ENCODE measurements at regions not wholly inside any gene's neighbourhood (a gene's known extent, or its start where the extent isn't known, plus 50 kb on each side); places are given as distances from the start of the nearest gene placed in this dataset.
"Not testable (repeated sequence)": the region's sequence is repeated elsewhere in the genome, so short reads cannot be mapped to it uniquely, and the experiment has no call there.

DNA sequence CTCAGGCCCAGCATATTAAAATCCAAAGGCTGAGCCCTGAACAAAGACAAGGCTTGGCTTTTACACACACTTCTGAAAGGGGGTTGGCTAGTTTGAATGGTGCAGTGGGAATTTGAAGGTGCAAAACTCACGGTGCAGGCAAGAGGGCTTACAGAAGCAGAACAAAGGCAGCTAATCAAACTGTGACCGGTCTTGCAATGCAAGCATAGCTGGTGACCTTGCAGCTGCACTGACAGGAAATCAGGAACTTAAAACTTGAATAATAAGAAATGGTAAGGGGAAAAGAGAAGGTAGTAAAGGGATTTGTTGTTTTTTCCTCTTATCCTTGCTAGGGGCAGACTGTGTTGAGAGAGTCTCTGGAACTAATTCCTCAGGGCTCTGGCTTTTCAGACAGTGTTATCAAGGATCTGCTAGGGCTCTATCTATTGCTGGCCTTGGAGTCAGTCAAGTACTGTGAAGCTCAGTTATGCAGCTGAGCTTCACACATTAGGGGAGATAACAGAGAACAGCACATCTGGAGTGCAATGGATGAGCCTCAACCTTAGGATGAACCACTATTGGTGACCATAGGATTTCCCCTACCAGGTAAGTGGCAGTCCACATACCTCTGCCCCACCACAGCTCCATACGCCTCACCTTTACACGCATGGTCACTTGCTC, 97.6 kb downstream of the PPIAL4G start:
- DNase-seq, result no peak

DNA sequence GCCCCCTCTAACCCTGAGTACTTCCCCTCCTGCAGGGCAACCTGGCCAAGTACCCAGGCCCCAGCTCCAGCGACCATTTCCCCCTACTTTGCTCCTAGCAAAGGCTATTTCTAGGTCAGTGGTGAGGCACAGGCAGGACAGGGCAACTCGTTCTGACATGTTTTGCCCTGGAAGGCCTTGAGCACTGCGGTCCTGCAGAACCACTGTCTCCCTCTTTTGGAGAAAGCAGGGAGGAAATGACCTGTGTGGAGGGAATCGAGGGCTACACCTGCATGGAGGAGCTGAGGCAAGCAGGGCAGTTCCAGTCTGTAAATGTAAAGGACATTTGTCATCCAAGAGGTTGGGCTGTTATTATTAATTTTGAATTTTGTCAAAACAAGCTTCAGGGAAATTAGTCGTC, 99.1 kb downstream of the PPIAL4G start:
- no peak for DNase-seq

DNA sequence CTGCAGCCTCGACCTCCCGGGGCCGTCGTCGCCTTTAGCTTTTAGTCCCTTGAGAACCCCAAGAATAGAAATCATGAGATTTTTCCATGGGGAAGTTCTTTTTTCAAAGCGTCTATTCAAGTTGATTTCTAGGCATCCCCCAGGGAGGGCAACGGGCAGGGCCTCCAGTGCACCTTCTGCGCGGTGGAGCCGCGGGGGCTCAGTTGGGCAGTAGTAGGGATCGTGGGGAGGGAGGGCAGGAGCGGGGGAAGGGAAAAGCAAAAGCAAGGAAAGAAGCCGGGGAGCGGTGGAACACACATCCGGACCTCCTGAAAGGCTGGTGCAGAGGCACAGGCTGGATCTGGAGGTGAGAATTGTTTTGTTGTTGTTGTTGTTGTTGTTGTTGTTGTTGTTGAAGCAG, 103.4 kb downstream of the PPIAL4G start:
- DNase-seq, result no peak

GRCh38 chr1:148379170-148379500, 104.0 kb downstream of the PPIAL4G start:
- DNase-seq, result no peak

- DNase-seq, result not testable (repeated sequence)
Measured at GRCh38 chr1:148377992-148378391, 105.1 kb downstream of the PPIAL4G start.

DNA sequence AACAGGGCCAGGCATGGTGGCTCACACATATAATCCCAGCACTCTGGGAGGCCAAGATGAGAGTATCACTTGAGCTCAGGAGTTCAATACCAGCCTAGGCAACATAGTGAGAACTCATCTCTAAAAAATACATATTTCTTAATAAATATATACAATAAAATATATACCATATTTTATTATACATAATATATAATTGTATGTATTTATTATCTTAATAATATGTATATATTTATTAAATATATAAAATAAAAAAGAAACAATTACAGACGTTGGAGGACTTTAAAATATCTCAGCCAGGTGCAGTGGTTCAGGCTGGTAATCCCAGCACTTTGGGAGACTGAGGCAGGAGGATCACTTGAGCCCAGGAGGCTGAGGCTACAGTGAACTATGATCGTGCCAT, 106.1 kb downstream of the PPIAL4G start:
- DNase-seq, result not testable (repeated sequence)

DNA sequence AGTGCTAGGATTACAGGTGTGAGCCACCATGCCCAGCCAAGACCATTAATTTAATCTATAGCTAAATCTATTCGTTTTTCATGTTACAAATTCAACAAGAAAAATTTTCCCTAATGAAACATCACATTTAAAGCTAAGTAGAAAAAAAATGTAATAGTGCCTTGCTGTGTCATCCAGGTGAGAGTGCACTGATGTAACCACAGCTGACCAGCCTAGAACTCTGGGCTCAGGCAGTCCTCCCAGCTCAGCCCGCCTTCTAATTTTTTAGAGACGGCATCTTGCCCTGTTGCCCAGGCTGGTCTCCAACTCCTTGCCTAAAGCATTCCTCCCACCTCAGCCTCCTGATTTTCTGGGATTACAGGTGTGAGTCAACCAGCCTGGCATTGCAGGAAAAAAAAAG, 109.0 kb downstream of the PPIAL4G start:
- DNase-seq, result no peak

DNA sequence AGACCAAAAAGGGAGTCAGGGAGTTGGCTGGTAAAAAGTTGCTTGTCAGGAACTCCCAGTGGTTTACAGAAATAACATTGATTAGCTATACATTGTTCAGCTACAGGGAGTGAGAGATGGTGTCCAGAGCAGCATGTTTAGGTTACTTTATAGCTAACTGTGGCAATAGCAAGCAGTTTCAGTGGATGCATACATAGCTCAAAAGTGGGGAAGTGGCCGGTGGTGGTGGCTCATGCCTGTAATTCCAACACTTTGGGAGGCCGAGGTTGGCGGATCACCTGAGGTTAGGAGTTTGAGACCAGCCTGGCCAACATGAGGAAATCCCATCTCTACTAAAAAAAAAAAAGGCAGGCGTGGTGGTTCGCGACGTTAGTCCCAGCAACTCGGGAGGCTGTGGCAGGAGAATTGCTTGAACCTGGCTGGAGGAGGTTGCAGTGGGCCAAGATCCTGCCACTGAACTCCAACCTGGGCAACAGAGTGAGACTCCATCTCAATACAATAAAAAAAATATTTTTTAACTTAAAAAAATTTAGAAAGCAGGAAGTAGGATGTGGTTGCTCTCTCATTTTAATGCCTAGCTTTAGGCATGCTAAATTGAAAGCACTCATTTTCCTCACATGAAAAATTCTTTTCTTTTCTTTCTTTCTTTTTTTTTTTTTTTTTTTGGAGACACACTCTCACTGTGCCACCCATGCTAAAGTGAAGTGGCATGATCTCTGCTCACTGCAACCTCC, 109.7 kb downstream of the PPIAL4G start:
- DNase-seq, result no peak

GRCh38 chr1:148372731-148373130, 110.4 kb downstream of the PPIAL4G start:
- DNase-seq, result no peak

DNA sequence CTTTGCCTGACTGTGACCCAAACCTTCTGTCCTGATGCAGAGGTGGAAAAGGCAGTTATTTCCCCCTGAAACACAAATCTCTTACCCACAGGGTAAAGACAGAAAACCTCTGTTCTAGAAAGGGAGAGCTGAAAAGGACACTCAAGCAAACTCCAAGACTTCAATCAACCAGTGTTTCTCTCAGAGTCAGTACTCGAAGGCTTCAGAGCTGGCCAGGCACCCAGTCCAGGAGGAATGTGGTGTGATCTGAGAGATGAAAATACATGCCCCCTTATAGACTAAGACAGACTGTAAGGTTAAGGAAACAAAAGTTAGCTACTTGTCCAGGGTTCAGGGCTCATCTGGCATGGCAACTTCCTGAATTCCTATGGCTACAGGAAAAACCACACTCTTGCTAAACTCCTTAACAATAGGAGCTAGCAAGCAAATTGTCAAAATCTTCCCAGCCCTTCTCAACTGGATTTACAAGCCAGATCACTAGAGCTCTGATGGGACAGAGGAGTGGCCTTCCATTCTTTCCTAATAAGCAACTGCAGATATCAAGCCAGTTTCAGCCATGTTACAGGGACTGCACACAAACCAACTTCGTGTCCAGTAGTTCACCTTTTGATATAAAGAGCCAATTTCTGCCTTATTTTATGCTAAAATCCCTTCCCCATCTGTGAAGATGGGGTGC, 110.9 kb downstream of the PPIAL4G start:
- not testable (repeated sequence) for DNase-seq

- peak; percentile 53 for DNase-seq
Measured at GRCh38 chr1:148371551-148371994, 111.5 kb downstream of the PPIAL4G start.

DNA sequence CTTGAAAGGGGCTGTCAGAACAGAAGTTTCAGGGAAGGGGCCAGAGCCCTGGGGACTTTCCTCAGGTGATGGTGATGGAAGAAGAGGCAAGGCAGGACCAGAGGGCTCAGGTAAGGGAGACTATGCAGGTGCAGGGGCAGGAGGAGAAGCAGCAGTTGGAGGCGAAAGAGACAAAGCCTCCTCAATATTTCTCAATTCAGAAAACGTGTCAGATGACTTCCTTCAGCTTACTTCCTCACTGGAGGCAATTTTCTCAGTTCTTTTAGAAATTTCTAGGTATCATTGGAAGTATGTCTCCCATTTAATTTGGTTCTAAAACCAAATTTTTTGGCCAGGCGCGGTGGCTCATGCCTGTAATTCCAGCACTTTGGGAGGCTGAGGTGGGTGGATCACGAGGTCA, 112.4 kb downstream of the PPIAL4G start:
- DNase-seq, result not testable (repeated sequence)

GRCh38 chr1:148367596-148367995, 115.5 kb downstream of the PPIAL4G start:
- DNase-seq, result no peak

- DNase-seq, result not testable (repeated sequence)
Measured at GRCh38 chr1:148366136-148366753, 116.9 kb downstream of the PPIAL4G start.

GRCh38 chr1:148365151-148365550, 118.0 kb downstream of the PPIAL4G start:
- not testable (repeated sequence) for DNase-seq

GRCh38 chr1:148363979-148364378, 119.1 kb downstream of the PPIAL4G start:
- DNase-seq, result not testable (repeated sequence)

DNA sequence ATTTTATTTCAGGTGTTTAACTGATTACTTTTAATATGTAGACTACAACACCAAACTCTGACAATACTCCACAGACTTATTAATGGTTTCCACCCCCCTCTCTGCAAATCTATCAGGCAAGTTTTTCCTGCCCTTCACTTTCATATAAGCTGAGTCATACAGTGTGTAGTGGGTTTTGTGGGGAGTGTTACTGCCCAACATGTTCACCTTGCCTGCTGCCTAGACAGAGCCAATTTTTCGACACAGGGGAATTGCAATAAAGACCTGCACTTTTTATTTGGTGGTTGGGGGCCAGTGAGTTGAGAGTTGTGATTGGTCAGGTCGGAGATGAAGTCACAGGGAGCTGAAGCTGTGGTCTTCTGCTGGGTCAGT, 119.7 kb downstream of the PPIAL4G start:
- no peak for DNase-seq

DNA sequence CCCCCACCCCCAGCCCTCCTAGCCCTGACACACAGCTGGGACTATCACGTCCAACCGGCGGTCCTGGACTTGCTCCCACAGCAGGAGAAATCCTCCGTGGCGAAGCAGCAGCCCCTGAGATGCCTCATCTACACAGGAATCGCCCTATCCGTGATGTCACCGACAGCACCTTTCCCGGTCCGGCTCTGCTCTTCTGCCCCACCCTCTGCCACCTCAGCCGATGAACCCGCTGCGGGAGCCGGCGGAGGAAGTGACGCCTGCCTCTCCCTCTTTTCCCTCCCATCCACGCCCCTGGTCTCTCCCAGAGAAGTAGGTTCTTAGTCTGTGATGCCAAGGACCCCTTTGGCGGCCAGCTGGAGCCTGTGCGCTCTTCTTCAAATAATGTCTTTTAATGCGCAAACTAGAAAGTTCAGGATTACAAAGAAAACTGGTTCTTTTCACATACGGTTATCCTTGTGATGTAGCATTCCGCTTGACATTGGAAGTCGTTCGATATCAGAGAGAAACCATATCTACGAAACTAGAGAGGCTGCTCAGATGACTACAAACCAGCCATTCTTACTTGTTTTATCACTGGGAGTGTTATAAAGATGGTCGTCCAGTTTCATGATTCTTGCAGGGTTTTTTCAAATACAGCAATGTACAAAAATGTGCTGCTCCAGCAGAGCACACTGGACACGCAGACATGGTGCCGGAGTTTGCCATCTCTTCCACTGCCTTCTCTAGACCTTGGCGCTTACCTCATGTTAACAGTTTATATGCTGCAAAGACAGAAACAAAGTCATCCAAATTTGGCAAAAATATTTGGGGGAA, 120.3 kb downstream of the PPIAL4G start:
- DNase-seq, result peak; percentile 84

DNA sequence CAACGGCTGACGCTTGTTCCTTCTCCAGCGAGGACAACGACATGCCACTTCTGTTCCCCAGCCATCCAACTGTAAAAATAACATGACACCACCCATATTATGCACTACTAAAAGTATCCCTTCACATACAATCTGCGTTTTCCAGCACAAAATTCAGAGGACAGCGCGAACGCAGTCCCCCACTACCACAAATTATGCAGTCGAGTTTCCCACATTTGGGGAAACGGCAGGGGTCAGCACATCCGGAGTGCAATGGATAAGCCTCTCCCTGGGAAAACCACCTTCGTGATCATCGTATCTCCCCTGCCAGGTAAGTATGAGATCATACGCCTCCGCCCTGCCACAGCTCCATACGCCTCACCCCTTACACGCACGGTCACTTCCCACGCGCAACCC, 120.9 kb downstream of the PPIAL4G start:
- DNase-seq, result peak; percentile 19

- DNase-seq, result peak; percentile 86
Measured at GRCh38 chr1:148361427-148362215, 121.5 kb downstream of the PPIAL4G start.

DNA sequence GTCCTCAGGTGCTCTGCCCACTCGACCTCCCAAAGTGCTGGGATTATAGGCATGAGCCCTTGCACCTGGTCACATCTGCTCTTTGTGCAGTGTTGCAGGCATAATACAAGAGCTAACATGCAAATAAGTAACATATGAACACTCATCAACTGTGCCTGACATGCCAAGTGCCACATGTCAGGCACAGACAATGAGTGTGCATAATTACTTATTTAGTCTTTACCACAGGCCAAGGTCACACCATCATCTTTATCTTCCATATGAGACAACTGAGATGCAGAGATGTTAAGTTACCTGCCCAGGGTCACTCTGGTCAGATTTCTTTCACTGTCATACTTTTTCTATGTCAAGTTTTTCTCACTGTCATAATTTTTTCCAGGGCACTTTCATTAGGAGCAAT, 126.1 kb downstream of the PPIAL4G start:
- no peak for DNase-seq

DNA sequence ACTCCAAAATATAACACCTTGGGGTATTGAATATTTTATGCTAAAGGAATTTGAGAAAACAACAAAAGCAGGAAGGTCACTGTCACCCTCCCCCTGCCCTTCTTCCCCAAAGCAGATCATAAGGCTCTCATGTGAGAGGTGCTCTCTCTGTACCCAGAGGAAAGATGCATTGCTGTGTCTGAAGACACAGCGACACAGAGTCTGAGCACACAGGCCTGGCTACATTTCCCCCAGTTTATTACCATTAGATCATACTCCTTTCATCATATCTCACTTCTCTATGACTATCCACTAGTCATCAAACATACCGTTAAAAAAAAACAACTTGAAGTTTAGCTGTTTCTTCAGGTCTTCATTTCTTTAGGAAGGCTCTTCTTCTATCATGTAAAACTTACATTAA, 127.1 kb downstream of the PPIAL4G start:
- no peak for DNase-seq

Measured in NCI-H748 treated with DMSO at 0.1 percent for 48 hours (cell line).